GM23338 (cell line): ENCODE measurements at regions not wholly inside any gene's neighbourhood (a gene's known extent, or its start where the extent isn't known, plus 50 kb on each side); places are given as distances from the start of the nearest gene placed in this dataset.

ENCODE experiments used
- ATAC-seq: fragments of 200-7000 bp; cut with Tn5 transposase; 3 replicates; pipeline ENCODE4 v1.9.1; 2020
- DNase-seq: peaks from one replicate; pipeline ENCODE4 v3.0.0-alpha.2; 2015; ENCODE audit warnings: low spot score
- H2AFZ ChIP-seq: fragments of 200-600 bp; sonication (generic); 2 replicates; pipeline ENCODE4 v1.8.0; 2016; ENCODE audit warnings: antibody characterized with exemption, mild to moderate bottlenecking, moderate library complexity
- H3F3A ChIP-seq: fragments of 200-600 bp; sonication (generic); replicated peaks from 2 replicates; pipeline ENCODE4 v1.8.0; 2017; ENCODE audit warnings: antibody characterized with exemption, mixed run types, low read depth
- H3K27ac ChIP-seq: fragments of 200-600 bp; sonication (generic); 2 replicates; pipeline ENCODE4 v1.6.1; 2016; ENCODE audit warnings: low read depth
- H3K27me3 ChIP-seq: fragments of 200-600 bp; sonication (generic); 2 replicates; pipeline ENCODE4 v1.8.0; 2016; ENCODE audit warnings: mild to moderate bottlenecking, mixed run types, moderate library complexity; ENCODE audit not compliant: insufficient read depth
- H3K36me3 ChIP-seq: fragments of 200-600 bp; sonication (generic); 2 replicates; pipeline ENCODE4 v1.8.0; 2016; ENCODE audit warnings: mild to moderate bottlenecking; ENCODE audit not compliant: insufficient read depth
- H3K4me1 ChIP-seq: fragments of 200-600 bp; sonication (generic); 2 replicates; pipeline ENCODE4 v1.8.0; 2016; ENCODE audit warnings: mild to moderate bottlenecking, moderate library complexity; ENCODE audit not compliant: insufficient read depth
- H3K4me2 ChIP-seq: fragments of 200-600 bp; sonication (generic); 2 replicates; pipeline ENCODE4 v1.7.1; 2017; ENCODE audit warnings: mixed run types
- H3K4me3 ChIP-seq: fragments of 200-600 bp; sonication (generic); 2 replicates; pipeline ENCODE4 v1.6.1; 2016; ENCODE audit warnings: mixed run types
- H3K79me2 ChIP-seq: fragments of 200-600 bp; sonication (generic); replicated peaks from 2 replicates; pipeline ENCODE4 v1.8.0; 2017; ENCODE audit warnings: mild to moderate bottlenecking; ENCODE audit not compliant: insufficient read depth
- H3K9me2 ChIP-seq: fragments of 200-600 bp; sonication (generic); 2 replicates; pipeline ENCODE4 v1.8.0; 2017; ENCODE audit not compliant: insufficient read depth
- H4K20me1 ChIP-seq: fragments of 200-600 bp; sonication (generic); replicated peaks from 2 replicates; pipeline ENCODE4 v1.8.0; 2017; ENCODE audit warnings: mild to moderate bottlenecking; ENCODE audit not compliant: insufficient read depth
- H3K27ac Mint-ChIP-seq: 2 replicates; pipeline ENCODE4 v1.8.0; 2020; ENCODE audit warnings: inconsistent platforms, mild to moderate bottlenecking, moderate library complexity, mixed read lengths
- H3K27me3 Mint-ChIP-seq: 3 replicates; pipeline ENCODE4 v1.8.0; 2022; ENCODE audit warnings: low read depth, mild to moderate bottlenecking, moderate library complexity, mixed read lengths, inconsistent platforms; ENCODE audit not compliant: insufficient read depth, poor library complexity
- H3K36me3 Mint-ChIP-seq: 3 replicates; pipeline ENCODE4 v1.8.0; 2021; ENCODE audit warnings: low read depth, mild to moderate bottlenecking, inconsistent platforms, moderate library complexity, mixed read lengths
- H3K4me1 Mint-ChIP-seq: 3 replicates; pipeline ENCODE4 v1.8.0; 2020; ENCODE audit warnings: mild to moderate bottlenecking, inconsistent platforms, mixed read lengths
- H3K4me3 Mint-ChIP-seq: 3 replicates; pipeline ENCODE4 v1.8.0; 2021; ENCODE audit warnings: moderate library complexity, mild to moderate bottlenecking, inconsistent platforms, mixed read lengths
- H3K9me3 Mint-ChIP-seq: 3 replicates; pipeline ENCODE4 v1.8.0; 2020; ENCODE audit warnings: moderate library complexity, mild to moderate bottlenecking, inconsistent platforms, mixed read lengths
- CREB1 ChIP-seq: fragments of 250-450 bp; sonication (Bioruptor Pico); IDR thresholded peaks from 2 replicates; pipeline ENCODE4 v1.5.0; 2020; ENCODE audit warnings: low read depth, mild to moderate bottlenecking, moderate library complexity
- EZH2 ChIP-seq: fragments of 200-600 bp; sonication (generic); IDR thresholded peaks from one replicate; pipeline ENCODE4 v1.8.0; 2017; ENCODE audit warnings: antibody characterized with exemption, mild to moderate bottlenecking, low read depth; ENCODE audit not compliant: unreplicated experiment
- JUNB ChIP-seq: IDR thresholded peaks from one replicate; pipeline ENCODE4 v1.6.1; 2016; ENCODE audit warnings: antibody characterized with exemption; ENCODE audit not compliant: unreplicated experiment
- NANOG ChIP-seq: IDR thresholded peaks from 2 replicates; pipeline ENCODE4 v1.6.1; 2016; ENCODE audit warnings: antibody characterized with exemption, borderline replicate concordance
- POLR2AphosphoS5 ChIP-seq: IDR thresholded peaks from 2 replicates; pipeline ENCODE4 v1.6.1; 2016; ENCODE audit warnings: antibody characterized with exemption, low read depth
- STAT1 ChIP-seq: IDR thresholded peaks from one replicate; pipeline ENCODE4 v1.6.1; 2016; ENCODE audit warnings: antibody characterized with exemption; ENCODE audit not compliant: unreplicated experiment
- ZNF114 ChIP-seq: fragments of 250-450 bp; sonication (Bioruptor Pico); IDR thresholded peaks from 2 replicates; pipeline ENCODE4 v1.5.0; 2020; ENCODE audit warnings: mild to moderate bottlenecking, moderate library complexity
- ZNF331 ChIP-seq: fragments of 250-450 bp; sonication (Bioruptor Pico); IDR thresholded peaks from 2 replicates; pipeline ENCODE4 v1.5.0; 2020; ENCODE audit warnings: low read depth, mild to moderate bottlenecking, moderate library complexity
- TF ChIP-seq, protein P1 (sequence below): fragments of 250-450 bp; sonication (Bioruptor Pico); IDR thresholded peaks from 2 replicates; pipeline ENCODE4 v1.5.0; 2020; ENCODE audit warnings: mild to moderate bottlenecking, moderate library complexity
- TF ChIP-seq, protein P2 (sequence below): IDR thresholded peaks from 2 replicates; pipeline ENCODE4 v1.6.1; 2016; ENCODE audit warnings: antibody characterized with exemption
- TF ChIP-seq, protein P3 (sequence below), 2 experiments: fragments of 200-600 bp in 1 of 2; sonication (generic) in 1 of 2; conservative IDR thresholded peaks; 2 replicates each; pipeline versions ENCODE4 v1.5.1 to v1.6.1; 2016 to 2017; ENCODE audit warnings: antibody characterized with exemption in 2 of 2, low read depth in 2 of 2, mild to moderate bottlenecking in 2 of 2, moderate library complexity in 1 of 2

DNA sequence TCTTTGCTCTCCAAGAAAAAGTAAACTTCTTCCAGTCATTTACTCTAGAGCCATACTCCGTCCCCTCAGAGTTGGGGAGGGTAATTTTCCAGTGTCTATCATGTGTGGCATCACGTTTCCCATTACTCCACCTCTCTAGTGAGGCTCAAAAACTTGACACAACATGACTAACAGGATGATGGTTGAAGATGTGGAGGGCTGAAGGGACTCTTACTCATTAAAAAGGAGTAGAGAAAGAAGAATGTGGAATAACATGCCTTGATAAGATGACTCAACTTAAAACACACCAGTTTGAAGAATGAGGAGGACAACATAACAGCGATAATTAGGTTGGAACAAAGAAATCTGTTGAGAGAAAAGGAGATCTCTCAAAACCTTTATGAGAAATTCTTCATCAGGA, 894.3 kb downstream of the OTOL1 start:
- no peak overlapping the region for H3K4me3 Mint-ChIP-seq
- Histone ChIP-seq H3K27me3 (no peaks in the 10 kb centered on the region), H3F3A (no peaks in the 10 kb centered on the region), H3K79me2 (no peaks in the 10 kb centered on the region), H2AFZ (no peak overlapping the region), H3K9me2 (no peaks in the 10 kb centered on the region; the same call in 1 of the 2 replicates), H3K36me3 (no peaks in the 10 kb centered on the region), H3K4me1 (no peaks in the 10 kb centered on the region), H3K4me3 (no peak overlapping the region), H4K20me1 (no peaks in the 10 kb centered on the region), H3K4me2 (no peak overlapping the region), H3K27ac (no peak overlapping the region)
- TF ChIP-seq EZH2 (no peak), ZNF331 (no peak), JUNB (no peak), POLR2AphosphoS5 (no peak), ZNF114 (CRISPR knock-in tag) (no peak), NANOG (no peak), STAT1 (no peak), CREB1 (CRISPR knock-in tag) (no peak)
- TF ChIP-seq, protein P1, sequence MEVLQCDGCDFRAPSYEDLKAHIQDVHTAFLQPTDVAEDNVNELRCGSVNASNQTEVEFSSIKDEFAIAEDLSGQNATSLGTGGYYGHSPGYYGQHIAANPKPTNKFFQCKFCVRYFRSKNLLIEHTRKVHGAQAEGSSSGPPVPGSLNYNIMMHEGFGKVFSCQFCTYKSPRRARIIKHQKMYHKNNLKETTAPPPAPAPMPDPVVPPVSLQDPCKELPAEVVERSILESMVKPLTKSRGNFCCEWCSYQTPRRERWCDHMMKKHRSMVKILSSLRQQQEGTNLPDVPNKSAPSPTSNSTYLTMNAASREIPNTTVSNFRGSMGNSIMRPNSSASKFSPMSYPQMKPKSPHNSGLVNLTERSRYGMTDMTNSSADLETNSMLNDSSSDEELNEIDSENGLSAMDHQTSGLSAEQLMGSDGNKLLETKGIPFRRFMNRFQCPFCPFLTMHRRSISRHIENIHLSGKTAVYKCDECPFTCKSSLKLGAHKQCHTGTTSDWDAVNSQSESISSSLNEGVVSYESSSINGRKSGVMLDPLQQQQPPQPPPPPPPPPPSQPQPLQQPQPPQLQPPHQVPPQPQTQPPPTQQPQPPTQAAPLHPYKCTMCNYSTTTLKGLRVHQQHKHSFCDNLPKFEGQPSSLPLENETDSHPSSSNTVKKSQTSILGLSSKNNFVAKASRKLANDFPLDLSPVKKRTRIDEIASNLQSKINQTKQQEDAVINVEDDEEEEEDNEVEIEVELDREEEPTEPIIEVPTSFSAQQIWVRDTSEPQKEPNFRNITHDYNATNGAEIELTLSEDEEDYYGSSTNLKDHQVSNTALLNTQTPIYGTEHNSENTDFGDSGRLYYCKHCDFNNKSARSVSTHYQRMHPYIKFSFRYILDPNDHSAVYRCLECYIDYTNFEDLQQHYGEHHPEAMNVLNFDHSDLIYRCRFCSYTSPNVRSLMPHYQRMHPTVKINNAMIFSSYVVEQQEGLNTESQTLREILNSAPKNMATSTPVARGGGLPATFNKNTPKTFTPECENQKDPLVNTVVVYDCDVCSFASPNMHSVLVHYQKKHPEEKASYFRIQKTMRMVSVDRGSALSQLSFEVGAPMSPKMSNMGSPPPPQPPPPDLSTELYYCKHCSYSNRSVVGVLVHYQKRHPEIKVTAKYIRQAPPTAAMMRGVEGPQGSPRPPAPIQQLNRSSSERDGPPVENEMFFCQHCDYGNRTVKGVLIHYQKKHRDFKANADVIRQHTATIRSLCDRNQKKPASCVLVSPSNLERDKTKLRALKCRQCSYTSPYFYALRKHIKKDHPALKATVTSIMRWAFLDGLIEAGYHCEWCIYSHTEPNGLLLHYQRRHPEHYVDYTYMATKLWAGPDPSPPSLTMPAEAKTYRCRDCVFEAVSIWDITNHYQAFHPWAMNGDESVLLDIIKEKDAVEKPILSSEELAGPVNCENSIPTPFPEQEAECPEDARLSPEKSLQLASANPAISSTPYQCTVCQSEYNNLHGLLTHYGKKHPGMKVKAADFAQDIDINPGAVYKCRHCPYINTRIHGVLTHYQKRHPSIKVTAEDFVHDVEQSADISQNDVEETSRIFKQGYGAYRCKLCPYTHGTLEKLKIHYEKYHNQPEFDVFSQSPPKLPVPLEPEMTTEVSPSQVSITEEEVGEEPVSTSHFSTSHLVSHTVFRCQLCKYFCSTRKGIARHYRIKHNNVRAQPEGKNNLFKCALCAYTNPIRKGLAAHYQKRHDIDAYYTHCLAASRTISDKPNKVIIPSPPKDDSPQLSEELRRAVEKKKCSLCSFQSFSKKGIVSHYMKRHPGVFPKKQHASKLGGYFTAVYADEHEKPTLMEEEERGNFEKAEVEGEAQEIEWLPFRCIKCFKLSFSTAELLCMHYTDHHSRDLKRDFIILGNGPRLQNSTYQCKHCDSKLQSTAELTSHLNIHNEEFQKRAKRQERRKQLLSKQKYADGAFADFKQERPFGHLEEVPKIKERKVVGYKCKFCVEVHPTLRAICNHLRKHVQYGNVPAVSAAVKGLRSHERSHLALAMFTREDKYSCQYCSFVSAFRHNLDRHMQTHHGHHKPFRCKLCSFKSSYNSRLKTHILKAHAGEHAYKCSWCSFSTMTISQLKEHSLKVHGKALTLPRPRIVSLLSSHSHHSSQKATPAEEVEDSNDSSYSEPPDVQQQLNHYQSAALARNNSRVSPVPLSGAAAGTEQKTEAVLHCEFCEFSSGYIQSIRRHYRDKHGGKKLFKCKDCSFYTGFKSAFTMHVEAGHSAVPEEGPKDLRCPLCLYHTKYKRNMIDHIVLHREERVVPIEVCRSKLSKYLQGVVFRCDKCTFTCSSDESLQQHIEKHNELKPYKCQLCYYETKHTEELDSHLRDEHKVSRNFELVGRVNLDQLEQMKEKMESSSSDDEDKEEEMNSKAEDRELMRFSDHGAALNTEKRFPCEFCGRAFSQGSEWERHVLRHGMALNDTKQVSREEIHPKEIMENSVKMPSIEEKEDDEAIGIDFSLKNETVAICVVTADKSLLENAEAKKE (CRISPR knock-in tag), result no peak
- TF ChIP-seq, protein P2, sequence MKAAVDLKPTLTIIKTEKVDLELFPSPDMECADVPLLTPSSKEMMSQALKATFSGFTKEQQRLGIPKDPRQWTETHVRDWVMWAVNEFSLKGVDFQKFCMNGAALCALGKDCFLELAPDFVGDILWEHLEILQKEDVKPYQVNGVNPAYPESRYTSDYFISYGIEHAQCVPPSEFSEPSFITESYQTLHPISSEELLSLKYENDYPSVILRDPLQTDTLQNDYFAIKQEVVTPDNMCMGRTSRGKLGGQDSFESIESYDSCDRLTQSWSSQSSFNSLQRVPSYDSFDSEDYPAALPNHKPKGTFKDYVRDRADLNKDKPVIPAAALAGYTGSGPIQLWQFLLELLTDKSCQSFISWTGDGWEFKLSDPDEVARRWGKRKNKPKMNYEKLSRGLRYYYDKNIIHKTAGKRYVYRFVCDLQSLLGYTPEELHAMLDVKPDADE, result no peak
- TF ChIP-seq, protein P3, sequence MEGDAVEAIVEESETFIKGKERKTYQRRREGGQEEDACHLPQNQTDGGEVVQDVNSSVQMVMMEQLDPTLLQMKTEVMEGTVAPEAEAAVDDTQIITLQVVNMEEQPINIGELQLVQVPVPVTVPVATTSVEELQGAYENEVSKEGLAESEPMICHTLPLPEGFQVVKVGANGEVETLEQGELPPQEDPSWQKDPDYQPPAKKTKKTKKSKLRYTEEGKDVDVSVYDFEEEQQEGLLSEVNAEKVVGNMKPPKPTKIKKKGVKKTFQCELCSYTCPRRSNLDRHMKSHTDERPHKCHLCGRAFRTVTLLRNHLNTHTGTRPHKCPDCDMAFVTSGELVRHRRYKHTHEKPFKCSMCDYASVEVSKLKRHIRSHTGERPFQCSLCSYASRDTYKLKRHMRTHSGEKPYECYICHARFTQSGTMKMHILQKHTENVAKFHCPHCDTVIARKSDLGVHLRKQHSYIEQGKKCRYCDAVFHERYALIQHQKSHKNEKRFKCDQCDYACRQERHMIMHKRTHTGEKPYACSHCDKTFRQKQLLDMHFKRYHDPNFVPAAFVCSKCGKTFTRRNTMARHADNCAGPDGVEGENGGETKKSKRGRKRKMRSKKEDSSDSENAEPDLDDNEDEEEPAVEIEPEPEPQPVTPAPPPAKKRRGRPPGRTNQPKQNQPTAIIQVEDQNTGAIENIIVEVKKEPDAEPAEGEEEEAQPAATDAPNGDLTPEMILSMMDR (conservative IDR thresholded peaks at IDR 0.05; ENCODE audit: low read depth in 2 of 2), result no peak
- H3K27ac Mint-ChIP-seq, result no peak overlapping the region
- no peaks in the 10 kb centered on the region for H3K27me3 Mint-ChIP-seq
- no peak for DNase-seq
- peaks cover 7% of the 10 kb centered on the region; the same call in 1 of the 3 replicates for H3K9me3 Mint-ChIP-seq
- peaks cover 15% of the 10 kb centered on the region; the same call in 2 of the 3 replicates for H3K36me3 Mint-ChIP-seq
- no peak for ATAC-seq
- no peaks in the 10 kb centered on the region for H3K4me1 Mint-ChIP-seq
